HG02981 (cell line): ENCODE measurements at regions not wholly inside any gene's neighbourhood (a gene's known extent, or its start where the extent isn't known, plus 50 kb on each side); places are given as distances from the start of the nearest gene placed in this dataset.
"Not testable (repeated sequence)": the region's sequence is repeated elsewhere in the genome, so short reads cannot be mapped to it uniquely, and the experiment has no call there.

Experiments
- ATAC-seq: cut with Tn5 transposase; IDR thresholded peaks from one replicate; pipeline ENCODE4 v1.9.1; 2021; ENCODE audit warnings: mild to moderate bottlenecking, moderate library complexity; ENCODE audit not compliant: unreplicated experiment

DNA sequence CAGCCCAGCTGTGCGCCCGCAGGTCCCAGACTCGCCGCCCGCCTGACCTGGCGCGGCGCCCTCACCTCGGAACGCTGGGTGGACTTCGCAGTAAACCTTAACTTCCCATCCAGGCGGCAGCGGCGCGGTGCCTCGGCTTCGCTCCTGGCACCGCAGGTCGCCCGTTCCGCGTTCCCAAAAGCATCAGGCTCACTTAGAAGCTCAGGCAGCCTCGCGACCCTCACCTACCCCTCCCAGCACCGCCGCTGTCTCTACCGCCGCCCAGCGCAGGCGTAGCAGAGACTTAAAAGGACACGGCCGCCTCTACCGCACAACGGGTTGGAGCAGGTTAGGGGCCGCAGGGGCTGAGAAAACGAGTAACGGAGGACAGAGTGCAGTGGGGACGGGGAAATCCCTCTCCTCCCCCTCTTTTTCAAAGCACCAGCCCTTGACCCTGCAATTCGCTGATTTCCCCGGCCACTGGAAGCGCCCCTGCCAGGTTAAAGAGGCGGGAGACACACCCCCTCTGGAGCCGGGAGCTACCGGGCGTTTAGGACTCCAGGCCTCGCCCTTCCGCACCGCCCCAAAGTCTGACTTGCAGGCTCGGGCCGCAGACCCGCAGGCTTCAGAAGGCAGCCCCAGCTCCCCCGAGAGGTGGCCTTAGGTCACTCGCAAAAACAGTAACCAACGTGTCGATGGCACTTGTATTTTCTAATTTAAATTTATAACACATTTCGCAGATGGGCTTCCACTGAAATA lies 328.5 kb downstream of the FAM72C start:
- ATAC-seq = no peak

GRCh38 chr1:143625886-143626285 lies 345.9 kb downstream of the FAM72C start:
- ATAC-seq = no peak

DNA sequence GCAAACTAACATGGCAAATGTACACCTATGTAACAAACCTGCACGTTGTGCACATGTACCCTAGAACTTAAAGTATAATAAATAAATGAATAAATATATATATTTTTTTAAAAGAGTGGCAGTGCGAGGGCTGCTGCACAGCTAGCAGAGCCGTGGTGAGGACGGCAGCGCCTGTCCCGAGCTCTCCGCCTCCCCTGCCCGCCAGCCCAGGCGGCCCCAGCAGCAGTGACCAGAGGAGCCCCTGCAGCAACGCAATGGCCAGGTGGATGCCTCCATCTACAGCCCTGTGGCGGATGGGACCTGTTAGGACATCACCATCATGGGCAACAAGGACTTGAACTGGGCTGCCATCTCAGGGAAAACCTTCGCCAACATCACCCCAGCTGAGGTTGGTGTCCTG lies 351.9 kb downstream of the FAM72C start:
- ATAC-seq = no peak

- ATAC-seq = no peak
These were observed 360.6 kb downstream of the FAM72C start for GRCh38 chr1:143611159-143611558.

DNA sequence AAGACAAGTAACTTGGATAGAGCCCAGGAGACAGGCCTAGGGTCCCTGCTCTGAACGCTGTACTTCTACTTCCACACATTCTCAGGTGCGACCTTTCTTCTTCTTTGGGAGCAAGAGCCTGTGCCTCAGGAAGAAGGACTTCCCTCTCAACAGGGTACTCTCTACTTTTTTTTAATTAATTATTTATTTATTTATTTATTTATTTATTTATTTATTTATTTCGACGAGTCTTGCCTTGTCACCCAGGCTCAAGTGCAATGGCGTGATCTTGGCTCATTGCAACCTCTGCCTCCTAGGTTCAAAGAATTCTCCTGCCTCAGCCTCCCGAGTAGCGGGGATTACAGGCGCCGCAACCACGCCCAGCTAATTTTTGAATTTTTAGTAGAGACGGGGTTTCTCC lies 361.6 kb downstream of the FAM72C start:
- ATAC-seq = no peak

GRCh38 chr1:143604887-143605286 lies 366.9 kb downstream of the FAM72C start:
- no peak for ATAC-seq

- ATAC-seq = no peak
These were observed 387.3 kb downstream of the FAM72C start for GRCh38 chr1:143584508-143584907.

DNA sequence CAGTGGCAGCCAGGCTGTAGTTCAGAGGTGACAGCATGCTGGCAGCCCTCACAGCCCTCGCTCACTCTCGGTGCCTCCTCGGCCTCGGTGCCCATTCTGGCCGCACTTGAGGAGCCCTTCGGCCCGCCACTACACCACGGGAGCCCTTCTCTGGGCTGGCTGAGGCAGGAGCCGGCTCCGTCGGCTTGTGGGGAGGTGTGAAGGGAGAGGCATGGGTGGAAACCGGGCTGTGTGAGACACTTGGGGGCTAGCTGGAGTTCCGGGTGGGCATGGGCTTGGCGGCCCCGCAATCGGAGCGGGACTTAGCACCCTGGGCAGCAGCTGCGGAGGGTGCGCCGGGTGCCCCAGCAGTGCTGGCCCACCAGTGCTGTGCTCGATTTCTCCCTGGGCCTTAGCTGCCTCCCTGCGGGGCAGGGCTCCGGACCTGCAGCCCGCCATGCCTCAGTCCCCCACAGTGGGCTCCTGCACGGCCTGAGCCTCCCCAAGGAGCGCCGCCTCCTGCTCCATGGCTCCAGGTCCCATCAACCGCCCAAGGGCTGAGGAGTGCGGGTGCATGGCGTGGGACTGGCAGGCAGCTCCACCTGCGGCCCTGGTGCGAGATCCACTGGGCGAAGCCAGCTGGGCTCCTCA lies 396.8 kb downstream of the FAM72C start:
- no peak for ATAC-seq

GRCh38 chr1:143572661-143573060 lies 399.1 kb downstream of the FAM72C start:
- not testable (repeated sequence) for ATAC-seq

DNA sequence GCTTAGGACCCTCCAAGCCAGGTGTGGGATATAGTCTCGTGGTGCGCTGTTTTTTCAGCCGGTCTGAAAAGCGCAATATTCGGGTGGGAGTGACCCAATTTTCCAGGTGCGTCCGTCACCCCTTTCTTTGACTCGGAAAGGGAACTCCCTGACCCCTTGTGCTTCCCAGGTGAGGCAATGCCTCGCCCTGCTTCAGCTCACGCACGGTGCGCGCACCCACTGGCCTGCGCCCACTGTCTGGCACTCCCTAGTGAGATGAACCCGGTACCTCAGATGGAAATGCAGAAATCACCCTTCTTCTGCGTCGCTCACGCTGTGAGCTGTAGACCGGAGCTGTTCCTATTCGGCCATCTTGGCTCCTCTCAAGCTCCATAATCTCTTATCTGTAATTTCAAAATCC lies 408.0 kb downstream of the FAM72C start:
- not testable (repeated sequence) for ATAC-seq

- no peak for ATAC-seq
These were observed 418.2 kb downstream of the FAM72C start for GRCh38 chr1:143553627-143554026.

DNA sequence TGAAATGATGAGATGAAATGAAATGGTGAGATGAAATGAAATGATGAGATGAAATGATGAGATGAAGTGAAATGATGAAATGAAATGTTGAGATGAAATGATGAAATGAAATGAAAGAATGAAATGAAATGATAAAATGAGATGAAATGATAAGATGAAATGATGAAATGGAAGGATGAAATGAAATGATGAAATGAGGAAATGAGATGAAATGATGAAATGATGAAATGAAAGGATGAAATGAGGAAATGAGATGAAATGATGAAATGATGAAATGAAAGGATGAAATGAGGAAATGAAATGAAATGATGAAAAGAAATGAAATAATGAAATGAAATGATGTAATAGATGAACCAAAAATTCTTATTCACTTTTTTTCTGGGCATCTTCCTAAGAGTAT lies 467.1 kb downstream of the FAM72C start:
- not testable (repeated sequence) for ATAC-seq

DNA sequence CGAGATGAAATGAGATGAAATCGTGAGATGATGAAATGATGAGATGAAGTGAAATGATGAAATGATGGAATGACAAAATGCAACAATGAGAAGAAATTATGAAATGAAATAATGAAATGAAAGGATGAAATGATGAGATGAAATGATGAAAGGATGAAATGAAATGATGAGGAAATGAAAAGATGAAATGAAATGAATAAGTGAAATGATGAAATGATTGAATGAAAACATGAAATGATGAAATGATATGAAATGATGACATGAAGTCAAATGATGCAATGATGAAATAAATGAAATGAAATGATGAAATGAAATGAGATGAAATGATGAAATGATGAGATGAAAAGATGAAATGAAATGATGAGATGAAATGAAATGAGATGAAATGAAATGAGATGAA lies 467.7 kb downstream of the FAM72C start:
- ATAC-seq = not testable (repeated sequence)

GRCh38 chr1:143503048-143503447 lies 468.7 kb downstream of the FAM72C start:
- not testable (repeated sequence) for ATAC-seq

- ATAC-seq = not testable (repeated sequence)
These were observed 469.7 kb downstream of the FAM72C start for GRCh38 chr1:143502038-143502437.

DNA sequence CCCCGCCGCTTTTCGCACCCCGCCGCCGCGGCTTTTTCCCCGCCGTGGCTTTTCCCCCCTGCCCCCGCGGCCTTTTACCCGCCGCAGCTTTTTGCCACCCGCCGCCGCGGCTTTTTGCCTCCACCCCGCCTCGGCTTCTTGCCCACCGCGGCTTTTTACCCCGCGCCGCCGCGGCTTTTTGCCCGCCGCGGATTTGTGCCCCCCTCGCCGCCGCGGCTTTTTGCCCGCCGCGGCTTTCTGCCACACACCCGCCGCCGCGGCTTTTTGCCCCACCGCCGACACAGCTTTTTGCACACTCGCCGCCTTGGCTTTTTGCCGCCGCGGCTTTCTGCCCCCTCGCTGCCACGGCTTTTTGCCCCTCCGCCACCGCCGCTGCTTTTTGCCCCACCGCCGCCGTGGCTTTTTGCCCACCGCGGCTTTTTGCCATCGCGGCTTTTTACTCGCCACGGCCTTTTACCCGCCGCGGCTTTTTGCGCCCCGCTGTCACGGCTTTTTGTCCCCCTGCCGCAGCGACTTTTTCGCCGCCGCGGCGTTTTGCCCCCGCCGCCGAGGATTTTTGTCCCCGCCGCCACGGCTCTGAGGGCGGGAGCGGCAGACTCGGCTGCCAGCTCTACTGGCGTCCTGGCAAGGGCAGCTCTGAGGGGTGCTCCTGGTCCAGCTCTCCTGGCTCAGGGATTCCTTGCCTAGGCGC lies 473.6 kb downstream of the FAM72C start:
- not testable (repeated sequence) for ATAC-seq

DNA sequence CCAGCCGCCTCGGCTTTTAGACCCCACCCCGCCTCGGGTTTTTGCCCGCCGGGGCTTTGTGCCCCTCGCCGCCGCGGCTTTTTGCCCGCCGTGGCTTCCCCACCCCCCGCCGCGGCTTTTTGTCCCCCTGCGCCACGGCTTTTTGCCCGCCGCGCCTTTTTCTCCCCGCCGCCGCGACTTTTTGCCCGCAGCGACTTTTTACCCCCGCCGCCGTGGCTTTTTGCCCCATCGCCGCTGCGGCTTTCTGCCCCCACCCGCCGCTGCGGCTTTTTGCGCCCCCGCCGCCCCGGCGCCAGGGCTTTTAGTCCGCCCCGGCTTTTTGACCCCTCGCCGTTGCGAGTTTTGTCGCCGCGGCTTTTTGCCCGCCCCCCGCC lies 474.4 kb downstream of the FAM72C start:
- no peak for ATAC-seq

GRCh38 chr1:143496526-143497373 lies 475.0 kb downstream of the FAM72C start:
- not testable (repeated sequence) for ATAC-seq
